HCT116 (cell line): ENCODE measurements at regions not wholly inside any gene's neighbourhood (a gene's known extent, or its start where the extent isn't known, plus 50 kb on each side); places are given as distances from the start of the nearest gene placed in this dataset.
A peak's percentile ranks its signal among the peaks of the same experiment; 100 is the strongest.

Source experiments
- ATAC-seq: fragments of 200-7000 bp; cut with Tn5 transposase; 2 replicates; pipeline ENCODE4 v1.9.1; 2020; ENCODE audit warnings: mild to moderate bottlenecking, moderate library complexity
- BruUV-seq: library from RNA; stranded (reverse); fragments of 400-500 nt; replicated peaks from 2 replicates; lab custom pipeline; 2021; lab: Mats Ljungman, UMichigan
- CTCF ChIA-PET: fragments of 300-600 bp; sonication (Branson Sonifier 250); formaldehyde crosslinking; loops from one replicate; lab custom pipeline; 2021; ENCODE audit warnings: antibody characterized with exemption; lab: Charles Lee
- POLR2A ChIA-PET: fragments of 300-600, 350-600 bp; sonication (Branson Sonifier 250); formaldehyde crosslinking; loops from one replicate; lab custom pipeline; 2021; ENCODE audit warnings: antibody characterized with exemption; lab: Charles Lee
- RAD21 ChIA-PET, 2 experiments: fragments of 300-600 bp; sonication (Branson Sonifier 250); formaldehyde crosslinking; loops; one replicate each; lab custom pipeline; 2023; ENCODE audit warnings: low total read pairs in 2 of 2; ENCODE audit not compliant: uncharacterized antibody in 2 of 2, unreplicated experiment in 2 of 2, low non-redundant PET in 1 of 2; lab: Charles Lee
- DNase-seq: peaks from one replicate; pipeline ENCODE4 v3.0.0-alpha.2; 2010; ENCODE audit warnings: low read depth, low spot score
- H2AFZ ChIP-seq: fragments of 200-600 bp; shearing (Covaris generic), sonication (generic); 2 replicates; pipeline ENCODE4 v1.6.1; 2017; ENCODE audit warnings: low read depth, mixed run types, mixed read lengths, antibody characterized with exemption, low read length; ENCODE audit not compliant: poor library complexity, severe bottlenecking
- H3K27ac ChIP-seq: 2 replicates; pipeline ENCODE4 v1.5.1; 2012; ENCODE audit warnings: low read depth, low read length
- H3K27me3 ChIP-seq: fragments of 200-600 bp; sonication (generic); 2 replicates; pipeline ENCODE4 v1.6.1; 2016; ENCODE audit warnings: mixed run types, low read length, mixed read lengths; ENCODE audit not compliant: insufficient read depth
- H3K36me3 ChIP-seq, 2 experiments: fragments of 200-500 bp in 1 of 2; fragments of 200-600 bp in 1 of 2; sonication (Bioruptor generic) in 1 of 2; sonication (generic) in 1 of 2; 2 replicates each; pipeline versions ENCODE4 v1.5.1 to v1.6.1; 2014 to 2016; ENCODE audit warnings: low read length in 2 of 2, inconsistent platforms in 1 of 2, mixed read lengths in 1 of 2, mixed run types in 1 of 2; ENCODE audit not compliant: insufficient read depth in 2 of 2, control insufficient read depth in 1 of 2
- H3K4me1 ChIP-seq, 2 experiments: fragments of 200-600 bp in 1 of 2; sonication (generic) in 1 of 2; 2 replicates each; pipeline versions ENCODE4 v1.5.1 to v1.6.1; 2012 to 2017; ENCODE audit warnings: low read length in 2 of 2, inconsistent platforms in 1 of 2, mild to moderate bottlenecking in 1 of 2, mixed read lengths in 1 of 2, mixed run types in 1 of 2, moderate library complexity in 1 of 2; ENCODE audit not compliant: insufficient read depth in 2 of 2, control insufficient read depth in 1 of 2
- H3K4me2 ChIP-seq: fragments of 200-600 bp; sonication (generic); 2 replicates; pipeline ENCODE4 v1.6.1; 2017; ENCODE audit warnings: mixed run types, low read length, mixed read lengths
- H3K4me3 ChIP-seq, 2 experiments: fragments of 200-600 bp in 1 of 2; sonication (generic) in 1 of 2; replicated peaks in 1 of 2; 2 replicates each; pipeline ENCODE4 v1.5.1; 2011 to 2016; ENCODE audit warnings: low read length in 2 of 2, control low read depth in 1 of 2, low read depth in 1 of 2, mild to moderate bottlenecking in 1 of 2, mixed read lengths in 1 of 2, mixed run types in 1 of 2
- H3K79me2 ChIP-seq: fragments of 200-600 bp; sonication (generic); 2 replicates; pipeline ENCODE4 v1.6.1; 2017; ENCODE audit warnings: mild to moderate bottlenecking, mixed run types, low read length, moderate library complexity, mixed read lengths; ENCODE audit not compliant: insufficient read depth
- H3K9ac ChIP-seq: fragments of 200-600 bp; sonication (generic); 2 replicates; pipeline ENCODE4 v1.6.1; 2016; ENCODE audit warnings: low read length, mixed read lengths
- H3K9me2 ChIP-seq: fragments of 200-600 bp; sonication (generic), shearing (Covaris generic); 2 replicates; pipeline ENCODE4 v1.6.1; 2017; ENCODE audit warnings: mixed run types, mild to moderate bottlenecking, moderate library complexity; ENCODE audit not compliant: insufficient read depth
- H3K9me3 ChIP-seq, 2 experiments: fragments of 200-500 bp in 1 of 2; fragments of 200-600 bp in 1 of 2; sonication (Bioruptor generic) in 1 of 2; sonication (generic) in 1 of 2; 2 replicates each; pipeline ENCODE4 v1.6.1; 2014 to 2017; ENCODE audit warnings: low read length in 2 of 2, mixed read lengths in 2 of 2, inconsistent platforms in 1 of 2, low read depth in 1 of 2, mild to moderate bottlenecking in 1 of 2, mixed run types in 1 of 2, moderate library complexity in 1 of 2; ENCODE audit not compliant: control insufficient read depth in 1 of 2, insufficient read depth in 1 of 2
- H4K20me1 ChIP-seq: fragments of 200-600 bp; sonication (generic), shearing (Covaris generic); 2 replicates; pipeline ENCODE4 v1.6.1; 2017; ENCODE audit warnings: mixed run types, mild to moderate bottlenecking, moderate library complexity; ENCODE audit not compliant: insufficient read depth
- ATF3 ChIP-seq: IDR thresholded peaks from 2 replicates; pipeline ENCODE4 v1.6.1; 2012
- CBX3 ChIP-seq: IDR thresholded peaks from 2 replicates; pipeline ENCODE4 v1.6.1; 2012; ENCODE audit warnings: low read depth
- CEBPB ChIP-seq: IDR thresholded peaks from 2 replicates; pipeline ENCODE4 v1.6.1; 2012; ENCODE audit warnings: low read depth
- CTCF ChIP-seq, 3 experiments: fragments of 200-600 bp in 1 of 3; sonication (generic) in 1 of 3; IDR thresholded peaks in 2 of 3; conservative IDR thresholded peaks in 1 of 3; 2 replicates each; pipeline ENCODE4 v1.5.1; 2012 to 2017; ENCODE audit warnings: low read depth in 2 of 3, low read length in 2 of 3, antibody characterized with exemption in 1 of 3, borderline replicate concordance in 1 of 3, control low read depth in 1 of 3, mild to moderate bottlenecking in 1 of 3, mixed read lengths in 1 of 3, mixed run types in 1 of 3, moderate library complexity in 1 of 3; ENCODE audit not compliant: insufficient read depth in 1 of 3
- EGR1 ChIP-seq: IDR thresholded peaks from 2 replicates; pipeline ENCODE4 v1.6.1; 2012; ENCODE audit warnings: low read depth
- ELF1 ChIP-seq: IDR thresholded peaks from 2 replicates; pipeline ENCODE4 v1.6.1; 2012; ENCODE audit warnings: low read depth, borderline replicate concordance
- EZH2 ChIP-seq: fragments of 200-600 bp; sonication (generic); IDR thresholded peaks from 2 replicates; pipeline ENCODE4 v1.6.1; 2017; ENCODE audit warnings: antibody characterized with exemption, mixed run types
- FOSL1 ChIP-seq: IDR thresholded peaks from 2 replicates; pipeline ENCODE4 v1.6.1; 2012; ENCODE audit warnings: low read depth
- JUND ChIP-seq: IDR thresholded peaks from 2 replicates; pipeline ENCODE4 v1.6.1; 2012
- POLR2A ChIP-seq: IDR thresholded peaks from 2 replicates; pipeline ENCODE4 v1.7.0; 2011; ENCODE audit warnings: borderline replicate concordance; ENCODE audit not compliant: insufficient read depth, insufficient read length; ENCODE audit errors: extremely low read depth
- RAD21 ChIP-seq: IDR thresholded peaks from 2 replicates; pipeline ENCODE4 v1.6.1; 2012; ENCODE audit warnings: low read depth, mild to moderate bottlenecking
- SIN3A ChIP-seq: IDR thresholded peaks from 2 replicates; pipeline ENCODE4 v1.6.1; 2012; ENCODE audit warnings: low read depth
- SP1 ChIP-seq: IDR thresholded peaks from 2 replicates; pipeline ENCODE4 v1.6.1; 2012; ENCODE audit warnings: low read depth
- SRF ChIP-seq: IDR thresholded peaks from 2 replicates; pipeline ENCODE4 v1.6.1; 2012; ENCODE audit warnings: low read depth
- TCF7L2 ChIP-seq: IDR thresholded peaks from 2 replicates; pipeline ENCODE4 v1.7.0; 2011; ENCODE audit warnings: borderline replicate concordance, inconsistent platforms; ENCODE audit not compliant: insufficient read depth, insufficient read length; ENCODE audit errors: extremely low read depth
- ZBTB33 ChIP-seq: IDR thresholded peaks from 2 replicates; pipeline ENCODE4 v1.6.1; 2011; ENCODE audit warnings: mild to moderate bottlenecking, low read length, moderate library complexity; ENCODE audit not compliant: insufficient replicate concordance; ENCODE audit errors: extremely low read depth
- ZFX ChIP-seq: fragments of 450-650 bp; IDR thresholded peaks from 2 replicates; pipeline ENCODE4 v1.6.1; 2017
- ZNF274 ChIP-seq: fragments of 200-500 bp; sonication (Bioruptor generic); IDR thresholded peaks from 2 replicates; pipeline ENCODE4 v1.6.1; 2014; ENCODE audit warnings: mild to moderate bottlenecking, low read depth, low read length, inconsistent platforms
- intact Hi-C: fragments of 100-400 bp; cut with micrococcal nuclease; formaldehyde crosslinking; loops from 2 replicates; pipeline ENCODE4 v1.10.0; 2022

- no TSS peak for BruUV-seq
- POLR2A ChIA-PET = no interaction called here
- CTCF ChIA-PET = no interaction called here
- no peak for TF ChIP-seq JUND
- no peak for TF ChIP-seq POLR2A
- TF ChIP-seq CBX3 = no peak
- TF ChIP-seq SIN3A = no peak
- no peak for TF ChIP-seq ZFX
- Histone ChIP-seq H3K79me2 (no peaks in the 10 kb centered on the region), H3K27ac (no peak overlapping the region), H3K9me3 (0 out of 4 replicates have a peak, but pooled peaks cover 0 to 3% of the 10 kb centered on the region in 2 experiments), H3K4me2 (no peak overlapping the region), H3K4me3 (no peak overlapping the region), H3K9ac (no peak overlapping the region), H2AFZ (no peak overlapping the region), H3K27me3 (no peaks in the 10 kb centered on the region), H4K20me1 (no peaks in the 10 kb centered on the region), H3K9me2 (no peaks in the 10 kb centered on the region), H3K36me3 (no peaks in the 10 kb centered on the region), H3K4me1 (no peaks in the 10 kb centered on the region)
- ATAC-seq (no peak), DNase-seq (no peak)
- RAD21 ChIA-PET = no interaction called here
- intact Hi-C loops = no loop called here
Measured at GRCh38 chr4:128684016-128684415, 125.5 kb upstream of the JADE1 start.

GRCh38 chr4:128682942-128683666 lies 126.4 kb upstream of the JADE1 start:
- ChIA-PET RAD21 (no interaction called here), POLR2A (no interaction called here), CTCF (no interaction called here)
- Histone ChIP-seq H3K79me2 (no peaks in the 10 kb centered on the region), H3K4me2 (no peak overlapping the region), H3K36me3 (no peaks in the 10 kb centered on the region), H3K9me3 (0 out of 4 replicates have a peak, but pooled peaks cover 0 to 3% of the 10 kb centered on the region in 2 experiments), H3K4me3 (no peak overlapping the region), H2AFZ (peak overlapping the region; percentile 1), H3K9me2 (no peaks in the 10 kb centered on the region), H3K27ac (no peak overlapping the region), H3K9ac (no peak overlapping the region), H4K20me1 (no peaks in the 10 kb centered on the region), H3K27me3 (no peaks in the 10 kb centered on the region), H3K4me1 (no peaks in the 10 kb centered on the region)
- intact Hi-C loops = no loop called here
- ATAC-seq = no peak
- no TSS peak for BruUV-seq
- no peak for DNase-seq
- TF ChIP-seq CBX3 (no peak), SP1 (no peak), POLR2A (no peak), ZBTB33 (no peak), SRF (no peak), EZH2 (no peak), JUND (no peak), CEBPB (no peak), CTCF (IDR thresholded peaks at IDR 0.05 in 2 of 3, conservative IDR thresholded peaks at IDR 0.05 in 1 of 3; ENCODE audit: borderline replicate concordance in 1 of 3, insufficient read depth in 1 of 3, low read depth in 2 of 3, low read length in 2 of 3) (no peak), RAD21 (no peak), ATF3 (no peak), FOSL1 (no peak), ZNF274 (no peak), ZFX (no peak), TCF7L2 (no peak), ELF1 (no peak), EGR1 (no peak)
